Ascending aorta (tissue), 2 donors: ENCODE measurements at regions not wholly inside any gene's neighbourhood (a gene's known extent, or its start where the extent isn't known, plus 50 kb on each side); places are given as distances from the start of the nearest gene placed in this dataset.

Experiments
- DNase-seq, 2 donors: peaks; one replicate each; pipeline ENCODE4 v3.0.0-alpha.2; 2019; ENCODE audit warnings: low spot score in 2 of 2
- H3K27ac ChIP-seq, 2 donors: fragments of 200-600 bp; sonication (generic); one replicate each; pipeline ENCODE4 v1.5.1; 2016 to 2017; ENCODE audit warnings: mild to moderate bottlenecking in 1 of 2
- H3K27me3 ChIP-seq: fragments of 200-600 bp; sonication (generic); one replicate; pipeline ENCODE4 v1.5.1; 2017
- H3K36me3 ChIP-seq, 2 donors: fragments of 200-600 bp; sonication (generic); one replicate each; pipeline ENCODE4 v1.5.1; 2016
- H3K4me1 ChIP-seq, 2 donors: fragments of 200-600 bp; sonication (generic); one replicate each; pipeline ENCODE4 v1.5.1; 2016 to 2017; ENCODE audit warnings: mild to moderate bottlenecking in 1 of 2
- H3K4me3 ChIP-seq, 2 donors: fragments of 200-600 bp; sonication (generic); one replicate each; pipeline ENCODE4 v1.5.1; 2016 to 2017; ENCODE audit warnings: mild to moderate bottlenecking in 1 of 2
- H3K9me3 ChIP-seq, 2 donors: fragments of 200-600 bp; sonication (generic); one replicate each; pipeline ENCODE4 v1.5.1; 2016
- CTCF ChIP-seq, 3 experiments: fragments of 200-600 bp in 2 of 3; fragments of 450-650 bp in 1 of 3; sonication (generic) in 2 of 3; IDR thresholded peaks; one replicate each; pipeline ENCODE4 v1.5.1; 2016 to 2019; ENCODE audit warnings: antibody characterized with exemption in 3 of 3, mild to moderate bottlenecking in 1 of 3, moderate library complexity in 1 of 3
- intact Hi-C: fragments of 100-400 bp; cut with DNase I; formaldehyde crosslinking; loops from one replicate; pipeline ENCODE4 v1.15.1; 2023

DNA sequence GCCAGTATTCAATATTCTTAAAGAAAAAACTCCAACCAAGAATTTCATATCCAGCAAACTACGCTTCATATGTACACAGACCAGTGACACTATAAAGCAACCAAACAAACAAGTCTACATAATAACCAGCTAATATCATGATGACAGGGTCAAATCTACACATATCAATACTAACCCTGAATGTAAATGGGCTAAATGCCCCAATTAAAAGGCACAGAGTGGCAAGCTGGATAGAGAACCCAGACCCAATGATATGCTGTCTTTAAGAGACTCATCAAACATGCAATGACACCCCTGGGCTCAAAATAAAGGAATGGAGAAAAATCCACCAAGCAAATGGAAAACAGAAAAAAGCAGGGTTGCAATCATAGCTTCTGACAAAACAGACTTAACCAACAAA, 218.1 kb upstream of the NFE2L3 start:
- no peak for TF ChIP-seq CTCF (IDR thresholded peaks at IDR 0.05)
- H3K9me3 ChIP-seq = no peaks in the 10 kb centered on the region
- DNase-seq = no peak
- intact Hi-C loops = no loop called here
- no peak overlapping the region for H3K4me3 ChIP-seq
- H3K27ac ChIP-seq = no peak overlapping the region
- H3K27me3 ChIP-seq = no peaks in the 10 kb centered on the region
- no peaks in the 10 kb centered on the region for H3K4me1 ChIP-seq
- H3K36me3 ChIP-seq = no peaks in the 10 kb centered on the region

GRCh38 chr7:25940086-25940906, 211.7 kb upstream of the NFE2L3 start:
- Histone ChIP-seq H3K4me3 (no peak overlapping the region), H3K27me3 (no peaks in the 10 kb centered on the region)

GRCh38 chr7:25944777-25945515, 207.1 kb upstream of the NFE2L3 start:
- intact Hi-C loops = no loop called here
- no peak for TF ChIP-seq CTCF (IDR thresholded peaks at IDR 0.05)

More at GRCh38 chr7:25940086-25940906, 211.7 kb upstream of the NFE2L3 start:
- no peaks in the 10 kb centered on the region for H3K36me3 ChIP-seq
- H3K9me3 ChIP-seq = no peaks in the 10 kb centered on the region
- no peak for DNase-seq
- no peaks in the 10 kb centered on the region for H3K4me1 ChIP-seq
- no peak overlapping the region for H3K27ac ChIP-seq
- no peak for TF ChIP-seq CTCF (IDR thresholded peaks at IDR 0.05)
- intact Hi-C loops = no loop called here

DNA sequence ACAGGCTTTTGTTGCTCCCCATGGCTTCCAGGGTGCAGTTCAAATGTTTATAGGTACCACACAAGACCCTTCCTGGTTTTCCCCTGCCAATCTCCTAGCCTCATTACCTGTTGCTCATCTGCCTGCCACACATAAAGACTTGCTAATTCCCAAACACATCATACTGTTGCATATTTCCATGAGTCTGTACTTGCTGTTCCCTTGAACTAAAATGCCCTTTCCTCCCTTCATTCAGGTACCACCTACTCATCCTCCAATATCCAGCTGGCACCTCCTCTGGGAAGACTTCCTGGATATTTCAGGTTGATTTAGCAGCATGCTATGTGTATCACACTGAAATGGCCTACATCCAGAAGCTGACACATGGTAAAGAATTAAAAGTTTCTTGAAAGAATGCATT, 206.4 kb upstream of the NFE2L3 start:
- Histone ChIP-seq H3K27me3 (no peaks in the 10 kb centered on the region), H3K36me3 (no peaks in the 10 kb centered on the region), H3K4me1 (peaks cover 7 to 9% of the 10 kb centered on the region in 2 donors), H3K9me3 (no peaks in the 10 kb centered on the region), H3K27ac (no peak overlapping the region), H3K4me3 (no peak overlapping the region)
- no peak for DNase-seq
- intact Hi-C loops = no loop called here
- TF ChIP-seq CTCF (IDR thresholded peaks at IDR 0.05) = no peak

More at GRCh38 chr7:25944777-25945515, 207.1 kb upstream of the NFE2L3 start:
- Histone ChIP-seq H3K36me3 (no peaks in the 10 kb centered on the region), H3K4me1 (peaks cover under 1 to 4% of the 10 kb centered on the region in 2 donors), H3K27me3 (no peaks in the 10 kb centered on the region), H3K27ac (no peak overlapping the region), H3K9me3 (no peaks in the 10 kb centered on the region), H3K4me3 (no peak overlapping the region)
- DNase-seq = no peak

GRCh38 chr7:25946181-25946580, 205.8 kb upstream of the NFE2L3 start:
- DNase-seq = no peak
- H3K4me3 ChIP-seq = no peak overlapping the region
- intact Hi-C loops = no loop called here
- H3K4me1 ChIP-seq = peaks cover 7 to 10% of the 10 kb centered on the region in 2 donors
- H3K27me3 ChIP-seq = no peaks in the 10 kb centered on the region
- TF ChIP-seq CTCF (IDR thresholded peaks at IDR 0.05) = no peak
- no peaks in the 10 kb centered on the region for H3K9me3 ChIP-seq
- no peak overlapping the region for H3K27ac ChIP-seq
- no peaks in the 10 kb centered on the region for H3K36me3 ChIP-seq
